PC-3 (cell line): ENCODE measurements at regions not wholly inside any gene's neighbourhood (a gene's known extent, or its start where the extent isn't known, plus 50 kb on each side); places are given as distances from the start of the nearest gene placed in this dataset.

Source experiments
- EZH2 ChIP-seq: fragments of 300-600 bp; sonication (generic); IDR thresholded peaks from one replicate; pipeline ENCODE4 v1.6.1; 2017; ENCODE audit warnings: antibody characterized with exemption, mild to moderate bottlenecking, low read length; ENCODE audit not compliant: unreplicated experiment
- EZH2phosphoT487 ChIP-seq: fragments of 300-600 bp; sonication (generic); IDR thresholded peaks from 2 replicates; pipeline ENCODE4 v1.6.1; 2018; ENCODE audit warnings: mild to moderate bottlenecking, antibody characterized with exemption, low read length, borderline replicate concordance
- TF ChIP-seq, protein P1 (sequence below): fragments of 300-600 bp; sonication (generic); conservative IDR thresholded peaks from 2 replicates; pipeline ENCODE4 v1.5.1; 2017; ENCODE audit warnings: antibody characterized with exemption, low read depth, mild to moderate bottlenecking, low read length

DNA sequence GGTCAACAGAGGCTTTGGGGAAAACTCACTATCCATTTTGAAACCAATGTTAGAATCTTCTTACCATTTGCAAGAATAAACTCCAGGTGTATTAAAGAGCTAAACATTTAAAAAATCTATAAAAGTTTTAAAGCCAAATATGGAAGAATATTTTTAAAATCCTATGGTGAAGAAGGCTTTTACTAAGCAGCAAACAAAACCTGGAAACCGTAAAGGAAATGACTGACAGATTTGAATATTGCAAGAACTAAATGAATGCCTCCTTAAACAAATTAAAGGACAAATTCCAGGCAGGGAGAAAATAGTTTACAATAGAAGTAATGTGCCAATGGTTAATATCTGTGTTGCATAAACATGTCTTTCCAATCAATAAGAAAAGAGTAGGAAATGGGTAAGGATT is 68.1 kb downstream of the KLF15 start:
- TF ChIP-seq, protein P1, sequence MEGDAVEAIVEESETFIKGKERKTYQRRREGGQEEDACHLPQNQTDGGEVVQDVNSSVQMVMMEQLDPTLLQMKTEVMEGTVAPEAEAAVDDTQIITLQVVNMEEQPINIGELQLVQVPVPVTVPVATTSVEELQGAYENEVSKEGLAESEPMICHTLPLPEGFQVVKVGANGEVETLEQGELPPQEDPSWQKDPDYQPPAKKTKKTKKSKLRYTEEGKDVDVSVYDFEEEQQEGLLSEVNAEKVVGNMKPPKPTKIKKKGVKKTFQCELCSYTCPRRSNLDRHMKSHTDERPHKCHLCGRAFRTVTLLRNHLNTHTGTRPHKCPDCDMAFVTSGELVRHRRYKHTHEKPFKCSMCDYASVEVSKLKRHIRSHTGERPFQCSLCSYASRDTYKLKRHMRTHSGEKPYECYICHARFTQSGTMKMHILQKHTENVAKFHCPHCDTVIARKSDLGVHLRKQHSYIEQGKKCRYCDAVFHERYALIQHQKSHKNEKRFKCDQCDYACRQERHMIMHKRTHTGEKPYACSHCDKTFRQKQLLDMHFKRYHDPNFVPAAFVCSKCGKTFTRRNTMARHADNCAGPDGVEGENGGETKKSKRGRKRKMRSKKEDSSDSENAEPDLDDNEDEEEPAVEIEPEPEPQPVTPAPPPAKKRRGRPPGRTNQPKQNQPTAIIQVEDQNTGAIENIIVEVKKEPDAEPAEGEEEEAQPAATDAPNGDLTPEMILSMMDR: no peak
- TF ChIP-seq EZH2 (no peak), EZH2phosphoT487 (no peak)
